Caco-2 (cell line): ENCODE measurements at regions not wholly inside any gene's neighbourhood (a gene's known extent, or its start where the extent isn't known, plus 50 kb on each side); places are given as distances from the start of the nearest gene placed in this dataset.
A peak's percentile ranks its signal among the peaks of the same experiment; 100 is the strongest.

Experiments used
- BruUV-seq: library from RNA; stranded (reverse); fragments of 400-500 nt; replicated peaks from 2 replicates; lab custom pipeline; 2021; lab: Mats Ljungman, UMichigan
- CTCF ChIA-PET: fragments of 300-600 bp; sonication (Branson Sonifier 250); formaldehyde crosslinking; loops from one replicate; lab custom pipeline; 2022; ENCODE audit warnings: antibody characterized with exemption; lab: Charles Lee
- POLR2A ChIA-PET: fragments of 300-600 bp; sonication (Branson Sonifier 250); formaldehyde crosslinking; loops from one replicate; lab custom pipeline; 2022; ENCODE audit warnings: antibody characterized with exemption; lab: Charles Lee
- DNase-seq, 2 experiments: peaks; one replicate each; pipeline versions ENCODE4 v3.0.0 to v3.0.0-alpha.2; 2020 to 2022
- H3K27me3 ChIP-seq: replicated peaks from 2 replicates; pipeline ENCODE4 v1.6.0; 2011; ENCODE audit warnings: low read length; ENCODE audit not compliant: control insufficient read depth, insufficient read depth
- H3K36me3 ChIP-seq: 2 replicates; pipeline ENCODE4 v1.5.1; 2011; ENCODE audit warnings: low read length; ENCODE audit not compliant: control insufficient read depth, insufficient read depth
- H3K4me1 ChIP-seq: fragments of 250-450 bp; sonication (Bioruptor Pico); 2 replicates; pipeline ENCODE4 v1.5.1; 2020; ENCODE audit warnings: mild to moderate bottlenecking
- H3K4me3 ChIP-seq: 2 replicates; pipeline ENCODE4 v1.5.1; 2011; ENCODE audit warnings: low read depth, mild to moderate bottlenecking, control low read depth, low read length
- H3K9me3 ChIP-seq: fragments of 250-450 bp; sonication (Bioruptor Pico); 2 replicates; pipeline ENCODE4 v1.5.1; 2020; ENCODE audit warnings: mild to moderate bottlenecking, moderate library complexity
- H3K27ac Mint-ChIP-seq: one replicate; pipeline ENCODE4 v1.8.0; 2022; ENCODE audit warnings: mixed read lengths; ENCODE audit not compliant: unreplicated experiment
- H3K27me3 Mint-ChIP-seq: one replicate; pipeline ENCODE4 v1.8.0; 2022; ENCODE audit warnings: mixed read lengths; ENCODE audit not compliant: insufficient read depth, unreplicated experiment
- H3K36me3 Mint-ChIP-seq: one replicate; pipeline ENCODE4 v1.8.0; 2022; ENCODE audit warnings: mild to moderate bottlenecking, mixed read lengths; ENCODE audit not compliant: insufficient read depth, unreplicated experiment
- H3K4me1 Mint-ChIP-seq: one replicate; pipeline ENCODE4 v1.8.0; 2022; ENCODE audit warnings: low read depth, mixed read lengths; ENCODE audit not compliant: unreplicated experiment
- H3K4me3 Mint-ChIP-seq: one replicate; pipeline ENCODE4 v1.8.0; 2022; ENCODE audit warnings: mild to moderate bottlenecking, moderate library complexity, mixed read lengths; ENCODE audit not compliant: unreplicated experiment
- H3K9me3 Mint-ChIP-seq: one replicate; pipeline ENCODE4 v1.8.0; 2022; ENCODE audit warnings: mixed read lengths; ENCODE audit not compliant: unreplicated experiment
- CTCF ChIP-seq, 2 experiments: fragments of 200-600 bp in 1 of 2; IDR thresholded peaks; 1 replicate in 1 of 2; 2 replicates in 1 of 2; pipeline versions ENCODE4 v1.5.1 to v1.8.0; 2011 to 2022; ENCODE audit warnings: antibody characterized with exemption in 1 of 2, control low read depth in 1 of 2, inconsistent platforms in 1 of 2, low read depth in 1 of 2, low read length in 1 of 2, mild to moderate bottlenecking in 1 of 2, moderate library complexity in 1 of 2; ENCODE audit not compliant: insufficient read depth in 1 of 2, severe bottlenecking in 1 of 2, unreplicated experiment in 1 of 2
- intact Hi-C: fragments of 100-400 bp; cut with micrococcal nuclease; formaldehyde crosslinking; loops from one replicate; pipeline ENCODE4 v1.10.0; 2022; ENCODE audit not compliant: unreplicated experiment

- CTCF ChIA-PET = interaction anchor here (0.5 kb wide), 1 partner anchor 370 kb away, joined by 3 read pairs; no protein-coding TSS in a partner anchor
- no TSS peak for BruUV-seq
These were observed 412.5 kb downstream of the FAM181B start for GRCh38 chr11:82321206-82321605.

GRCh38 chr11:82315093-82315492 lies 418.6 kb downstream of the FAM181B start:
- intact Hi-C loops = loop anchor here (1.0 kb wide), 6 partner anchors 208 to 386 kb away; no protein-coding TSS in a partner anchor
- Mint-ChIP-seq H3K4me3 (no peak overlapping the region), H3K27ac (no peak overlapping the region), H3K27me3 (peaks cover 8% of the 10 kb centered on the region), H3K4me1 (no peaks in the 10 kb centered on the region), H3K9me3 (no peaks in the 10 kb centered on the region), H3K36me3 (no peaks in the 10 kb centered on the region)
- Histone ChIP-seq H3K27me3 (no peaks in the 10 kb centered on the region), H3K36me3 (no peaks in the 10 kb centered on the region), H3K9me3 (no peaks in the 10 kb centered on the region), H3K4me1 (peaks cover 2% of the 10 kb centered on the region; the same call in 1 of the 2 replicates), H3K4me3 (no peak overlapping the region)
- TF ChIP-seq CTCF (IDR thresholded peaks at IDR 0.05; ENCODE audit: insufficient read depth in 1 of 2, low read depth in 1 of 2, low read length in 1 of 2, severe bottlenecking in 1 of 2, unreplicated experiment in 1 of 2) = peak; percentile 81 to 96
- POLR2A ChIA-PET = no interaction called here
- CTCF ChIA-PET = interaction anchor here (1.2 kb wide), 1 partner anchor 381 kb away, joined by 6 read pairs; no protein-coding TSS in a partner anchor
- DNase-seq = peak; percentile 68 to 74
- BruUV-seq = no TSS peak

More at GRCh38 chr11:82321206-82321605, 412.5 kb downstream of the FAM181B start:
- Mint-ChIP-seq H3K27ac (no peak overlapping the region), H3K9me3 (no peaks in the 10 kb centered on the region), H3K4me3 (no peak overlapping the region), H3K4me1 (no peaks in the 10 kb centered on the region), H3K27me3 (peaks cover 8% of the 10 kb centered on the region), H3K36me3 (no peaks in the 10 kb centered on the region)
- no peak for DNase-seq
- intact Hi-C loops = no loop called here
- TF ChIP-seq CTCF (IDR thresholded peaks at IDR 0.05; ENCODE audit: insufficient read depth in 1 of 2, low read depth in 1 of 2, low read length in 1 of 2, severe bottlenecking in 1 of 2, unreplicated experiment in 1 of 2) = no peak
- POLR2A ChIA-PET = no interaction called here
- Histone ChIP-seq H3K27me3 (no peaks in the 10 kb centered on the region), H3K36me3 (no peaks in the 10 kb centered on the region), H3K9me3 (no peaks in the 10 kb centered on the region), H3K4me1 (no peaks in the 10 kb centered on the region), H3K4me3 (no peak overlapping the region)

GRCh38 chr11:82308979-82309378 lies 424.7 kb downstream of the FAM181B start:
- Histone ChIP-seq H3K36me3 (no peaks in the 10 kb centered on the region), H3K4me3 (no peak overlapping the region), H3K27me3 (no peaks in the 10 kb centered on the region), H3K9me3 (no peaks in the 10 kb centered on the region), H3K4me1 (peaks cover 9% of the 10 kb centered on the region)
- H3K4me3 Mint-ChIP-seq = no peak overlapping the region
- intact Hi-C loops = no loop called here
- H3K9me3 Mint-ChIP-seq = no peaks in the 10 kb centered on the region
- no TSS peak for BruUV-seq
- H3K27ac Mint-ChIP-seq = no peak overlapping the region
- ChIA-PET CTCF (no interaction called here), POLR2A (no interaction called here)
- no peak for DNase-seq
- H3K36me3 Mint-ChIP-seq = no peaks in the 10 kb centered on the region
- no peaks in the 10 kb centered on the region for H3K4me1 Mint-ChIP-seq
- no peak for TF ChIP-seq CTCF (IDR thresholded peaks at IDR 0.05; ENCODE audit: insufficient read depth in 1 of 2, low read depth in 1 of 2, low read length in 1 of 2, severe bottlenecking in 1 of 2, unreplicated experiment in 1 of 2)
- H3K27me3 Mint-ChIP-seq = no peaks in the 10 kb centered on the region
